WTC11 (cell line): ENCODE measurements at regions not wholly inside any gene's neighbourhood (a gene's known extent, or its start where the extent isn't known, plus 50 kb on each side); places are given as distances from the start of the nearest gene placed in this dataset.

Experiments used
- ATAC-seq: fragments of 200-7000 bp; cut with Tn5 transposase; 2 replicates; pipeline ENCODE4 v1.10.0; 2021; ENCODE audit warnings: mild to moderate bottlenecking, moderate library complexity
- CTCF ChIA-PET: fragments of 300-600 bp; sonication (Branson Sonifier 250); formaldehyde crosslinking; loops from one replicate; lab custom pipeline; 2021; ENCODE audit warnings: antibody characterized with exemption; lab: Charles Lee
- POLR2A ChIA-PET: fragments of 350-600 bp; sonication (Branson Sonifier 250); formaldehyde crosslinking; loops from one replicate; lab custom pipeline; 2021; ENCODE audit warnings: antibody characterized with exemption; lab: Charles Lee
- DNase-seq: peaks from one replicate; pipeline ENCODE4 v3.0.0; 2021; ENCODE audit warnings: low spot score
- H3K27ac Mint-ChIP-seq: 2 replicates; pipeline ENCODE4 v1.8.0; 2021; ENCODE audit warnings: mixed read lengths
- H3K27me3 Mint-ChIP-seq: 2 replicates; pipeline ENCODE4 v1.8.0; 2021; ENCODE audit warnings: low read depth, mild to moderate bottlenecking, moderate library complexity, mixed read lengths
- H3K36me3 Mint-ChIP-seq: 2 replicates; pipeline ENCODE4 v1.8.0; 2021; ENCODE audit warnings: mixed read lengths
- H3K4me1 Mint-ChIP-seq: 2 replicates; pipeline ENCODE4 v1.8.0; 2022; ENCODE audit warnings: mixed read lengths
- H3K4me3 Mint-ChIP-seq: 2 replicates; pipeline ENCODE4 v1.8.0; 2021; ENCODE audit warnings: mild to moderate bottlenecking, moderate library complexity, mixed read lengths
- H3K9me3 Mint-ChIP-seq: 2 replicates; pipeline ENCODE4 v1.8.0; 2021; ENCODE audit warnings: mixed read lengths
- AFF4 ChIP-seq: sonication (generic); formaldehyde crosslinking; IDR thresholded peaks from 2 replicates; pipeline ENCODE4 v1.8.1; 2023; ENCODE audit warnings: mild to moderate bottlenecking, missing genetic modification reagents, borderline replicate concordance
- CREM ChIP-seq: sonication (generic); formaldehyde crosslinking; IDR thresholded peaks from 2 replicates; pipeline ENCODE4 v1.8.1; 2022; ENCODE audit warnings: mild to moderate bottlenecking, missing genetic modification reagents, moderate library complexity
- E2F4 ChIP-seq: sonication (generic); formaldehyde crosslinking; IDR thresholded peaks from 2 replicates; pipeline ENCODE4 v1.8.1; 2022; ENCODE audit warnings: low read depth, mild to moderate bottlenecking, moderate library complexity, missing genetic modification reagents, borderline replicate concordance
- ELF4 ChIP-seq: sonication (generic); formaldehyde crosslinking; IDR thresholded peaks from 2 replicates; pipeline ENCODE4 v1.8.1; 2022; ENCODE audit warnings: low read depth, mild to moderate bottlenecking, moderate library complexity, missing genetic modification reagents
- ESRRA ChIP-seq: sonication (generic); formaldehyde crosslinking; IDR thresholded peaks from 2 replicates; pipeline ENCODE4 v1.8.1; 2022; ENCODE audit warnings: mild to moderate bottlenecking, missing genetic modification reagents, borderline replicate concordance
- FOXK1 ChIP-seq: sonication (generic); formaldehyde crosslinking; IDR thresholded peaks from 2 replicates; pipeline ENCODE4 v1.8.0; 2022; ENCODE audit warnings: mild to moderate bottlenecking, moderate library complexity, missing genetic modification reagents
- HMGA2 ChIP-seq: fragments of 250-450 bp; sonication (Bioruptor Pico); IDR thresholded peaks from 2 replicates; pipeline ENCODE4 v1.4.0; 2021; ENCODE audit warnings: mild to moderate bottlenecking, moderate library complexity
- JAZF1 ChIP-seq: fragments of 250-450 bp; sonication (Bioruptor Pico); IDR thresholded peaks from 2 replicates; pipeline ENCODE4 v1.9.0; 2021; ENCODE audit warnings: moderate library complexity, mild to moderate bottlenecking, inconsistent platforms
- KAT7 ChIP-seq: sonication (generic); formaldehyde crosslinking; IDR thresholded peaks from 2 replicates; pipeline ENCODE4 v1.8.1; 2023; ENCODE audit warnings: missing genetic modification reagents, mild to moderate bottlenecking, borderline replicate concordance
- NR3C1 ChIP-seq: sonication (generic); formaldehyde crosslinking; conservative IDR thresholded peaks from 2 replicates; pipeline ENCODE4 v1.8.1; 2023; ENCODE audit warnings: low read depth, mild to moderate bottlenecking, missing genetic modification reagents
- PRDM15 ChIP-seq: sonication (generic); formaldehyde crosslinking; IDR thresholded peaks from 2 replicates; pipeline ENCODE4 v1.8.0; 2022; ENCODE audit warnings: missing genetic modification reagents
- RELA ChIP-seq: sonication (generic); formaldehyde crosslinking; IDR thresholded peaks from 2 replicates; pipeline ENCODE4 v1.8.1; 2022; ENCODE audit warnings: missing genetic modification reagents, mild to moderate bottlenecking, borderline replicate concordance
- RORB ChIP-seq: fragments of 250-450 bp; sonication (Bioruptor Pico); IDR thresholded peaks from 2 replicates; pipeline ENCODE4 v1.9.0; 2021; ENCODE audit warnings: mild to moderate bottlenecking
- USF1 ChIP-seq: sonication (generic); formaldehyde crosslinking; IDR thresholded peaks from 2 replicates; pipeline ENCODE4 v1.8.0; 2022; ENCODE audit warnings: mild to moderate bottlenecking, missing genetic modification reagents
- ZNF121 ChIP-seq: sonication (generic); formaldehyde crosslinking; IDR thresholded peaks from 2 replicates; pipeline ENCODE4 v1.8.0; 2023; ENCODE audit warnings: missing genetic modification reagents
- ZNF138 ChIP-seq: sonication (generic); formaldehyde crosslinking; conservative IDR thresholded peaks from 2 replicates; pipeline ENCODE4 v1.8.1; 2022; ENCODE audit warnings: mild to moderate bottlenecking, moderate library complexity, missing genetic modification reagents
- ZNF219 ChIP-seq: sonication (generic); formaldehyde crosslinking; IDR thresholded peaks from 2 replicates; pipeline ENCODE4 v1.8.0; 2023; ENCODE audit warnings: missing genetic modification reagents, mild to moderate bottlenecking, borderline replicate concordance
- ZNF232 ChIP-seq: sonication (generic); formaldehyde crosslinking; IDR thresholded peaks from 2 replicates; pipeline ENCODE4 v1.8.0; 2022; ENCODE audit warnings: mild to moderate bottlenecking, missing genetic modification reagents
- ZNF423 ChIP-seq: fragments of 250-450 bp; sonication (Bioruptor Pico); IDR thresholded peaks from 2 replicates; pipeline ENCODE4 v2.1.2; 2022; ENCODE audit warnings: mild to moderate bottlenecking, moderate library complexity
- ZNF671 ChIP-seq: fragments of 250-450 bp; sonication (Bioruptor Pico); IDR thresholded peaks from 2 replicates; pipeline ENCODE4 v1.8.0; 2021; ENCODE audit warnings: mild to moderate bottlenecking

GRCh38 chr1:106836708-106837107 lies 219.8 kb upstream of the PRMT6 start:
- POLR2A ChIA-PET = no interaction called here

More at GRCh38 chr1:106836708-106837107, 219.8 kb upstream of the PRMT6 start:
- Mint-ChIP-seq H3K36me3 (no peaks in the 10 kb centered on the region), H3K4me1 (no peaks in the 10 kb centered on the region), H3K27ac (no peak overlapping the region), H3K4me3 (no peak overlapping the region), H3K27me3 (no peaks in the 10 kb centered on the region), H3K9me3 (peaks cover 1% of the 10 kb centered on the region)
- CTCF ChIA-PET = interaction anchor here (0.9 kb wide), 1 partner anchor 55 kb away, joined by 3 read pairs; no protein-coding TSS in a partner anchor
- no peak for DNase-seq
- TF ChIP-seq RORB (CRISPR knock-in tag) = no peak
- no peak for TF ChIP-seq ZNF138 (CRISPR knock-in tag)
- no peak for TF ChIP-seq USF1
- TF ChIP-seq FOXK1 (CRISPR knock-in tag) = no peak
- TF ChIP-seq ZNF219 (CRISPR knock-in tag) = no peak
- no peak for TF ChIP-seq AFF4 (CRISPR knock-in tag)
- TF ChIP-seq PRDM15 (CRISPR knock-in tag) = no peak
- TF ChIP-seq HMGA2 (CRISPR knock-in tag) = no peak
- TF ChIP-seq CREM (CRISPR knock-in tag) = no peak
- no peak for TF ChIP-seq JAZF1
- TF ChIP-seq ZNF121 (CRISPR knock-in tag) = no peak
- no peak for TF ChIP-seq ELF4 (CRISPR knock-in tag)
- TF ChIP-seq KAT7 (CRISPR knock-in tag) = no peak
- no peak for TF ChIP-seq E2F4 (CRISPR knock-in tag)
- TF ChIP-seq ZNF423 (CRISPR knock-in tag) = no peak
- TF ChIP-seq RELA (CRISPR knock-in tag) = no peak
- no peak for TF ChIP-seq NR3C1 (CRISPR knock-in tag)
- no peak for TF ChIP-seq ESRRA (CRISPR knock-in tag)
- TF ChIP-seq ZNF671 (CRISPR knock-in tag) = no peak
- no peak for TF ChIP-seq ZNF232 (CRISPR knock-in tag)
- ATAC-seq = no peak
